Neuronal stem cell (in vitro differentiated cells): ENCODE measurements at regions not wholly inside any gene's neighbourhood (a gene's known extent, or its start where the extent isn't known, plus 50 kb on each side); places are given as distances from the start of the nearest gene placed in this dataset.
A peak's percentile ranks its signal among the peaks of the same experiment; 100 is the strongest.

ENCODE experiments used
- DNase-seq: peaks from one replicate; pipeline ENCODE4 v3.0.0-alpha.2; 2013; ENCODE audit warnings: low spot score
- H2AFZ ChIP-seq: one replicate; pipeline ENCODE4 v1.6.1; 2013; ENCODE audit warnings: mild to moderate bottlenecking, low read length, inconsistent platforms
- H2AK5ac ChIP-seq: 2 replicates; pipeline ENCODE4 v1.6.1; 2013; ENCODE audit warnings: low read depth, mild to moderate bottlenecking, inconsistent platforms, low read length, moderate library complexity, mixed read lengths
- H2BK120ac ChIP-seq: 2 replicates; pipeline ENCODE4 v1.6.1; 2013; ENCODE audit warnings: low read depth, mild to moderate bottlenecking, inconsistent platforms, low read length, moderate library complexity, mixed read lengths
- H2BK12ac ChIP-seq: one replicate; pipeline ENCODE4 v1.6.1; 2013; ENCODE audit warnings: low read length, inconsistent platforms
- H2BK15ac ChIP-seq: 2 replicates; pipeline ENCODE4 v1.6.1; 2013; ENCODE audit warnings: mild to moderate bottlenecking, low read length, inconsistent platforms, mixed read lengths
- H2BK5ac ChIP-seq: one replicate; pipeline ENCODE4 v1.6.1; 2013; ENCODE audit warnings: inconsistent platforms, mild to moderate bottlenecking, low read length, moderate library complexity
- H3K14ac ChIP-seq: one replicate; pipeline ENCODE4 v1.6.1; 2013; ENCODE audit warnings: low read length, inconsistent platforms
- H3K18ac ChIP-seq: 2 replicates; pipeline ENCODE4 v1.6.1; 2013; ENCODE audit warnings: low read length, inconsistent platforms
- H3K23ac ChIP-seq: 2 replicates; pipeline ENCODE4 v1.6.1; 2013; ENCODE audit warnings: low read depth, mild to moderate bottlenecking, mixed read lengths, low read length, inconsistent platforms; ENCODE audit not compliant: poor library complexity
- H3K27ac ChIP-seq: replicated peaks from 3 replicates; pipeline ENCODE4 v1.5.1; 2013; ENCODE audit warnings: low read length, inconsistent platforms
- H3K27me3 ChIP-seq, 3 experiments: 2 replicates each; pipeline ENCODE4 v1.6.1; 2013; ENCODE audit warnings: low read length in 3 of 3, mild to moderate bottlenecking in 2 of 3, inconsistent platforms in 1 of 3, low read depth in 1 of 3, mixed read lengths in 1 of 3, moderate library complexity in 1 of 3; ENCODE audit not compliant: control insufficient read depth in 3 of 3, insufficient read depth in 3 of 3
- H3K36me3 ChIP-seq, 2 donors: replicated peaks in 1 of 2; 2 replicates each; pipeline ENCODE4 v1.6.1; 2013; ENCODE audit warnings: low read length in 2 of 2; ENCODE audit not compliant: control insufficient read depth in 2 of 2, insufficient read depth in 2 of 2
- H3K4ac ChIP-seq: 2 replicates; pipeline ENCODE4 v1.6.1; 2013; ENCODE audit warnings: inconsistent platforms, mild to moderate bottlenecking, low read length, moderate library complexity
- H3K4me1 ChIP-seq, 2 donors: 1 replicate in 1 of 2; 2 replicates in 1 of 2; pipeline ENCODE4 v1.6.1; 2013; ENCODE audit warnings: low read length in 2 of 2, low read depth in 1 of 2; ENCODE audit not compliant: control insufficient read depth in 2 of 2, insufficient read depth in 1 of 2
- H3K4me2 ChIP-seq: one replicate; pipeline ENCODE4 v1.6.1; 2013; ENCODE audit warnings: mild to moderate bottlenecking, low read length, inconsistent platforms; ENCODE audit not compliant: insufficient read depth, poor library complexity, severe bottlenecking
- H3K4me3 ChIP-seq, 2 donors: 2 replicates each; pipeline ENCODE4 v1.5.1; 2013; ENCODE audit warnings: low read length in 2 of 2, mild to moderate bottlenecking in 2 of 2, inconsistent platforms in 1 of 2, moderate library complexity in 1 of 2
- H3K79me1 ChIP-seq: one replicate; pipeline ENCODE4 v1.6.1; 2013; ENCODE audit warnings: low read depth, mild to moderate bottlenecking, inconsistent platforms, low read length, moderate library complexity
- H3K9ac ChIP-seq: one replicate; pipeline ENCODE4 v1.6.1; 2013; ENCODE audit warnings: mild to moderate bottlenecking, low read depth, low read length, inconsistent platforms; ENCODE audit not compliant: poor library complexity
- H3K9me3 ChIP-seq, 2 donors: replicated peaks in 1 of 2; 2 replicates each; pipeline versions ENCODE3 to v1.6.1; 2013; ENCODE audit warnings: low read length in 2 of 2, mild to moderate bottlenecking in 2 of 2, inconsistent platforms in 1 of 2, low read depth in 1 of 2, mixed read lengths in 1 of 2, moderate library complexity in 1 of 2; ENCODE audit not compliant: control insufficient read depth in 2 of 2, insufficient read depth in 1 of 2
- H4K8ac ChIP-seq: one replicate; pipeline ENCODE4 v1.6.1; 2013; ENCODE audit warnings: low read depth, mild to moderate bottlenecking, inconsistent platforms, low read length, moderate library complexity
- H4K91ac ChIP-seq: one replicate; pipeline ENCODE4 v1.6.1; 2013; ENCODE audit warnings: low read length, low read depth, mild to moderate bottlenecking, inconsistent platforms; ENCODE audit not compliant: poor library complexity
- WGBS, 2 donors: extraction: QIAGEN DNeasy Blood & Tissue Kit; methylation state at CpG; one replicate each; pipeline ENCODE4 v1.1.7; 2013; ENCODE audit warnings: missing lambda C conversion rate in 2 of 2, mixed read lengths in 1 of 2; ENCODE audit not compliant: insufficient read length in 2 of 2, insufficient replicate concordance in 1 of 2; ENCODE audit errors: extremely low coverage in 2 of 2; 5-methylcytosine and 5-hydroxymethylcytosine counted together

DNA sequence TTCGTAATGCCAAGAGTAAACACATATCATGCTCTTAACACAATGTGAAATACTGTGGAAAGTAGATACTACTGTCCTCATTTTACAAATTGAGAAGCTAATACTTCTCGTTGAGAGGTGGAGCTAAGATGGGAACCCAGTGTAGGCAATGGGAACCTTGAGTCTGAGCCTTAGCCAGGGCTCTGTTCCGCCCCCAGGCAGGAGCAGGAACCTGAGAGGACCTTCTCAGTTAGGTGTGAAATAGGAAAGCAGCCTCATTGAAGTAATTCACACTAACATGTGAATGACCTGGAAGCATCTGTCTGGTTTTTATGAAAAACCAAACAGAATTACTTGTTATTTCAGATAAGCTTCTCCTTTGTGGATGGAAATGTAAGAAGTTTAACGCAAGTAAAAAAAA is 62.6 kb upstream of the RBFOX1 start:
- no peaks in the 10 kb centered on the region for H3K9me3 ChIP-seq
- H3K18ac ChIP-seq, result no peak overlapping the region
- no peaks in the 10 kb centered on the region for H3K36me3 ChIP-seq
- no peak overlapping the region for H2BK5ac ChIP-seq
- no peak for DNase-seq
- H3K4me1 ChIP-seq, result peaks cover 0 to 2% of the 10 kb centered on the region in 2 donors
- H3K4me2 ChIP-seq, result no peak overlapping the region
- H3K27me3 ChIP-seq, result no peaks in the 10 kb centered on the region
- no peak overlapping the region for H3K4me3 ChIP-seq
- H4K91ac ChIP-seq, result no peak overlapping the region
- H3K27ac ChIP-seq, result no peak overlapping the region
- H2BK120ac ChIP-seq, result no peak overlapping the region
- H2BK12ac ChIP-seq, result no peak overlapping the region
- H2BK15ac ChIP-seq, result no peak overlapping the region
- H3K79me1 ChIP-seq, result no peaks in the 10 kb centered on the region
- WGBS, 2 donors, result no CpG with 5 or more reads among the region's 4 CpGs
- H2AK5ac ChIP-seq, result no peak overlapping the region
- H3K23ac ChIP-seq, result no peak overlapping the region
- H4K8ac ChIP-seq, result no peak overlapping the region
- H3K4ac ChIP-seq, result no peak overlapping the region
- no peak overlapping the region for H3K9ac ChIP-seq
- no peak overlapping the region for H3K14ac ChIP-seq
- H2AFZ ChIP-seq, result no peak overlapping the region

DNA sequence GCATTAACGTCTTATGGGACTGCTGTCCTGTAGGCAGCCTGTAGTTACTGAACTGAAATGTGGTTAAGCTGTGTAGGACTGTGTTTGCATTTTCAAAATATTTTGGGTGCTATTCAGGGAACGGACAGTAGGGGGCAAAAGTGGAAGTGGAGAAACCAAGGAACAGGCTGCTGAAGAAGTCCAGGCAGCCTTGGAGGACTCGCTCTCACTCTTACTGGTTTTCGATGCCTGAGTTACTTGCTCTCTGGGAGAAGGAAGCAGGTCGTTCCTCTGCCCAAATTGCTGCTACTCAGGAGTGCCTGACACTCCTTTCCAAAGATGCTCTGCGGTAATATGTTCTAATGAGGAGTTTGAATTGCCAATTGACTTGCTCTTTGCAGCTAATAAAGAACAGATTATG is 64.5 kb upstream of the RBFOX1 start:
- H4K91ac ChIP-seq, result no peak overlapping the region

DNA sequence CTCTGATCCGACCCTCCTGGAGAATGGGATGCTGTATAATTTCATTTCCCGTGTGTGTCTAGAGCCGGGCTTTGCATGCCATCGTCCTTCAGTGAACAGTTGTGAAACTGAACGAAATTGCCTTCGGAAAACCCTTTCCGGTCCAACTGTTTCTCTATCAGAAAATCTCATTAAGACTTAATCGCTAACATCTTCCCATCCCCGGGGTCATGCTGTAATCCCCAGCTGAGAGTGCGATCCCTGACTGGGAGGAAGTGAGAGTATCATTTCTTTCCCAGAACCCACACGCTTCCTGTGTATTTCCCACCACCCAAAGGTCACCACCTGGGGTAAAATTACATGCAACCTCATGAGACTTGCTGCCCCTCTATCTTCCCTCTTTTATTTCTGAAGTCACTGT is 75.6 kb upstream of the RBFOX1 start:
- no peak overlapping the region for H4K91ac ChIP-seq
- H3K14ac ChIP-seq, result no peak overlapping the region
- peak overlapping the region; percentile 29 for H3K23ac ChIP-seq
- H2BK15ac ChIP-seq, result no peak overlapping the region
- H4K8ac ChIP-seq, result no peak overlapping the region
- H3K18ac ChIP-seq, result no peak overlapping the region
- peak overlapping the region; percentile 30 for H3K9ac ChIP-seq
- no peak overlapping the region for H2AK5ac ChIP-seq
- H3K4me2 ChIP-seq, result no peak overlapping the region
- H3K4me3 ChIP-seq, result no peak overlapping the region
- no peak overlapping the region for H3K27ac ChIP-seq
- no CpG with 5 or more reads among the region's 11 CpGs for WGBS, 2 donors
- no peaks in the 10 kb centered on the region for H3K36me3 ChIP-seq
- H3K27me3 ChIP-seq, result no peaks in the 10 kb centered on the region
- H2BK5ac ChIP-seq, result no peak overlapping the region
- no peaks in the 10 kb centered on the region for H3K9me3 ChIP-seq
- H3K79me1 ChIP-seq, result no peaks in the 10 kb centered on the region
- H2BK12ac ChIP-seq, result no peak overlapping the region
- no peak overlapping the region for H2AFZ ChIP-seq
- no peak for DNase-seq
- H3K4ac ChIP-seq, result no peak overlapping the region
- no peak overlapping the region for H2BK120ac ChIP-seq
- no peaks in the 10 kb centered on the region for H3K4me1 ChIP-seq

More for the DNA sequence above, 64.5 kb upstream of the RBFOX1 start:
- Histone ChIP-seq H3K18ac (no peak overlapping the region), H2BK5ac (no peak overlapping the region), H3K9ac (no peak overlapping the region), H2AK5ac (no peak overlapping the region), H3K4me2 (no peak overlapping the region), H3K4me3 (no peak overlapping the region), H3K9me3 (no peaks in the 10 kb centered on the region), H3K23ac (no peak overlapping the region), H2BK12ac (no peak overlapping the region), H3K27ac (no peak overlapping the region), H4K8ac (no peak overlapping the region), H2BK15ac (no peak overlapping the region), H3K4me1 (peaks cover 0 to 2% of the 10 kb centered on the region in 2 donors), H3K14ac (no peak overlapping the region), H2BK120ac (no peak overlapping the region), H3K27me3 (no peaks in the 10 kb centered on the region), H2AFZ (no peak overlapping the region), H3K79me1 (no peaks in the 10 kb centered on the region), H3K36me3 (no peaks in the 10 kb centered on the region), H3K4ac (no peak overlapping the region)
- DNase-seq, result peak; percentile 54
- WGBS, 2 donors, result no CpG with 5 or more reads among the region's 6 CpGs

DNA sequence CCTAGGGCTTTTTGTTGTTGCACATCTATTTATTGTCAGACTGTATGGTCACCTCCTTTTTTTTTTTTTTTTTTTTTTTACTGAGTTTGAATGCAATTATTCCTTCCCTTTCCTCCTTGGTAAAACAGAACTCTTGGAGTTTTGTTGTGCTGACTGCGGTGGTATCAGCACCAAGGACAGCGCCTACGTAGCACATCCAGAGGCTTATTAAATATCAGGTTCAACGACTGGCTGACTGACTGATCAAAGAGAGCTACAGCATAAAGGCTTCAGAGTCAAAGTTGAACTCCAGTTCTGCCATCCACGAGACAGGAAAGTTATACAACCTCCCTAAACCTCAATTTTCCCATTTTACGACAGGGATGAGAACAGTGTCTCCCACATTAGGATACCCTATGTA is 86.1 kb upstream of the RBFOX1 start:
- peaks cover 0 to 2% of the 10 kb centered on the region in 2 donors for H3K9me3 ChIP-seq
- no peak overlapping the region for H2BK15ac ChIP-seq
- H2BK120ac ChIP-seq, result no peak overlapping the region
- no peaks in the 10 kb centered on the region for H3K27me3 ChIP-seq
- H3K9ac ChIP-seq, result no peak overlapping the region
- no peak overlapping the region for H3K14ac ChIP-seq
- no CpG with 5 or more reads among the region's 6 CpGs for WGBS, 2 donors
- no peak overlapping the region for H2BK5ac ChIP-seq
- H3K23ac ChIP-seq, result no peak overlapping the region
- H3K4me1 ChIP-seq, result no peaks in the 10 kb centered on the region
- no peak overlapping the region for H4K91ac ChIP-seq
- no peak overlapping the region for H3K18ac ChIP-seq
- H3K4ac ChIP-seq, result no peak overlapping the region
- H3K36me3 ChIP-seq, result no peaks in the 10 kb centered on the region
- H3K79me1 ChIP-seq, result no peaks in the 10 kb centered on the region
- H3K4me2 ChIP-seq, result no peak overlapping the region
- no peak overlapping the region for H2BK12ac ChIP-seq
- DNase-seq, result peak; percentile 40
- H3K4me3 ChIP-seq, result no peak overlapping the region
- no peak overlapping the region for H4K8ac ChIP-seq
- no peak overlapping the region for H2AFZ ChIP-seq
- H3K27ac ChIP-seq, result no peak overlapping the region
- H2AK5ac ChIP-seq, result no peak overlapping the region
